HepG2 (cell line): ENCODE measurements at regions not wholly inside any gene's neighbourhood (a gene's known extent, or its start where the extent isn't known, plus 50 kb on each side); places are given as distances from the start of the nearest gene placed in this dataset.

Experiments
- ATAC-seq: fragments of 200-7000 bp; cut with Tn5 transposase; 3 replicates; pipeline ENCODE4 v1.9.1; 2020; ENCODE audit warnings: mild to moderate bottlenecking, moderate library complexity
- BruUV-seq: library from RNA; stranded (reverse); fragments of 400-500 nt; replicated peaks from 2 replicates; lab custom pipeline; 2021; lab: Mats Ljungman, UMichigan
- CTCF ChIA-PET: fragments of 300-600 bp; formaldehyde crosslinking; extraction: SDS; loops from one replicate; lab custom pipeline; 2021; ENCODE audit warnings: low total read pairs, inconsistent platforms, low intra/inter-chr PET ratio; lab: Yijun Ruan, JAX
- POLR2A ChIA-PET: fragments of 350-600 bp; sonication (Branson Sonifier 250); formaldehyde crosslinking; loops from one replicate; lab custom pipeline; 2020; ENCODE audit warnings: antibody characterized with exemption, inconsistent platforms; lab: Yijun Ruan, JAX
- DNase-seq: peaks from one replicate; pipeline ENCODE4 v3.0.0-alpha.2; 2015; ENCODE audit warnings: low spot score
- FAIRE-seq: peaks from 3 replicates; lab custom pipeline; 2011; peaks lifted over from hg19 to GRCh38; lab: Jason Lieb, UNC
- H2AFZ ChIP-seq: one replicate; pipeline ENCODE4 v1.6.1; 2011; ENCODE audit warnings: low read length, inconsistent platforms
- H3K27ac ChIP-seq: fragments of 300-600 bp; 3 replicates; pipeline ENCODE4 v1.8.0; 2011; ENCODE audit warnings: mixed run types, mild to moderate bottlenecking, mixed read lengths, low read length, inconsistent platforms; ENCODE audit not compliant: insufficient read depth; ENCODE audit errors: extremely low read length
- H3K27me3 ChIP-seq, 2 experiments: fragments of 200-600 bp in 1 of 2; 2 replicates in 1 of 2; 3 replicates in 1 of 2; pipeline versions ENCODE4 v1.6.0 to v1.8.0; 2011; ENCODE audit warnings: low read length in 2 of 2, mild to moderate bottlenecking in 2 of 2, moderate library complexity in 2 of 2, inconsistent platforms in 1 of 2; ENCODE audit not compliant: insufficient read depth in 2 of 2, control insufficient read depth in 1 of 2
- H3K36me3 ChIP-seq, 2 experiments: fragments of 200-600 bp in 1 of 2; replicated peaks in 1 of 2; 2 replicates in 1 of 2; 3 replicates in 1 of 2; pipeline versions ENCODE4 v1.5.1 to v1.8.0; 2011; ENCODE audit warnings: low read length in 2 of 2, inconsistent platforms in 1 of 2; ENCODE audit not compliant: insufficient read depth in 2 of 2, control insufficient read depth in 1 of 2
- H3K4me1 ChIP-seq: 2 replicates; pipeline ENCODE4 v1.5.1; 2012; ENCODE audit warnings: low read length, inconsistent platforms; ENCODE audit not compliant: insufficient read depth
- H3K4me2 ChIP-seq: 2 replicates; pipeline ENCODE4 v1.6.0; 2011; ENCODE audit warnings: low read depth, low read length, inconsistent platforms
- H3K4me3 ChIP-seq, 3 experiments: fragments of 200-600 bp in 1 of 3; sonication (generic), shearing (Covaris generic) in 1 of 3; replicated peaks in 1 of 3; 2 replicates each; pipeline ENCODE4 v1.5.1; 2011 to 2016; ENCODE audit warnings: low read length in 3 of 3, inconsistent platforms in 2 of 3, low read depth in 2 of 3, mild to moderate bottlenecking in 2 of 3, control low read depth in 1 of 3, mixed read lengths in 1 of 3; ENCODE audit not compliant: insufficient read depth in 1 of 3
- H3K79me2 ChIP-seq: one replicate; pipeline ENCODE4 v1.6.1; 2011; ENCODE audit warnings: low read length, inconsistent platforms; ENCODE audit not compliant: insufficient read depth
- H3K9ac ChIP-seq: 2 replicates; pipeline ENCODE4 v1.6.0; 2011; ENCODE audit warnings: mild to moderate bottlenecking, low read depth, low read length, inconsistent platforms; ENCODE audit not compliant: insufficient read depth
- H3K9me3 ChIP-seq: 2 replicates; pipeline ENCODE4 v1.5.1; 2012; ENCODE audit warnings: mild to moderate bottlenecking, low read length
- H4K20me1 ChIP-seq: 2 replicates; pipeline ENCODE4 v1.6.0; 2011; ENCODE audit warnings: inconsistent platforms, mild to moderate bottlenecking, low read length, moderate library complexity; ENCODE audit not compliant: insufficient read depth
- CSRNP1 ChIP-seq: sonication (generic); formaldehyde crosslinking; IDR thresholded peaks from 2 replicates; pipeline ENCODE4 v1.8.1; 2023; ENCODE audit warnings: mild to moderate bottlenecking, missing genetic modification reagents
- ELK4 ChIP-seq: sonication (generic); formaldehyde crosslinking; IDR thresholded peaks from 2 replicates; pipeline ENCODE4 v1.9.0; 2021; ENCODE audit warnings: missing genetic modification reagents, borderline replicate concordance
- POGZ ChIP-seq: sonication (generic); formaldehyde crosslinking; IDR thresholded peaks from 2 replicates; pipeline ENCODE4 v1.4.0; 2020; ENCODE audit warnings: mild to moderate bottlenecking, missing genetic modification reagents
- SNAPC2 ChIP-seq: sonication (generic); formaldehyde crosslinking; IDR thresholded peaks from 2 replicates; pipeline ENCODE4 v1.8.1; 2022; ENCODE audit warnings: mild to moderate bottlenecking, missing genetic modification reagents
- TMF1 ChIP-seq: sonication (generic); formaldehyde crosslinking; IDR thresholded peaks from 2 replicates; pipeline ENCODE4 v1.8.1; 2022; ENCODE audit warnings: low read depth, missing genetic modification reagents
- ZNF142 ChIP-seq: sonication (generic); formaldehyde crosslinking; IDR thresholded peaks from 2 replicates; pipeline ENCODE4 v1.4.0; 2020; ENCODE audit warnings: missing genetic modification reagents
- WGBS: methylation state at CpG from one replicate; pipeline ENCODE4 v1.1.6; 2017; ENCODE audit warnings: low lambda C conversion rate; 5-methylcytosine and 5-hydroxymethylcytosine counted together
- in situ Hi-C: cut with HindIII; loops from 2 replicates; pipeline ENCODE4 v1.10.0; 2017; ENCODE audit warnings: low pct_unique_long_range_greater_than_20kb; ENCODE audit not compliant: extremely low pct_ligation_motif_present
- intact Hi-C: fragments of 100-400 bp; cut with micrococcal nuclease; formaldehyde crosslinking; loops from one replicate; pipeline ENCODE4 v1.10.0; 2022; ENCODE audit not compliant: unreplicated experiment

- TF ChIP-seq ZNF142 (CRISPR knock-in tag), result no peak
- TF ChIP-seq ELK4 (CRISPR knock-in tag), result no peak
Observed at GRCh38 chr7:115578576-115578975, 452.0 kb downstream of the TFEC start (continued).

GRCh38 chr7:115574681-115575291 is 455.8 kb downstream of the TFEC start:
- Histone ChIP-seq H3K36me3 (no peaks in the 10 kb centered on the region), H3K4me1 (no peaks in the 10 kb centered on the region), H3K4me2 (no peak overlapping the region), H3K4me3 (no peak overlapping the region), H3K9me3 (no peaks in the 10 kb centered on the region), H3K9ac (no peak overlapping the region), H2AFZ (no peak overlapping the region), H3K27ac (no peak overlapping the region), H3K79me2 (no peaks in the 10 kb centered on the region), H4K20me1 (no peaks in the 10 kb centered on the region), H3K27me3 (no peaks in the 10 kb centered on the region)
- FAIRE-seq, result no peak
- ATAC-seq, result no peak
- no TSS peak for BruUV-seq
- TF ChIP-seq POGZ (CRISPR knock-in tag) (no peak), TMF1 (CRISPR knock-in tag) (no peak), SNAPC2 (CRISPR knock-in tag) (no peak), CSRNP1 (no peak)
- CTCF ChIA-PET, result no interaction called here
- intact Hi-C loops (no loop called here), in situ Hi-C loops (no loop called here)
- 15% methylated on average over 6 of the region's 6 CpGs for WGBS
- POLR2A ChIA-PET, result no interaction called here
- DNase-seq, result no peak
